ENCODE measurements at regions not wholly inside any gene's neighbourhood (a gene's known extent, or its start where the extent isn't known, plus 50 kb on each side); places are given as distances from the start of the nearest gene placed in this dataset.

GRCh38 chr1:55700359-55701130 lies 485.4 kb upstream of the USP24 start:
- no peaks in the 10 kb centered on the region for H3K27me3 ChIP-seq (ENCODE audit: insufficient read depth, low read length)
- no peak overlapping the region for H3K4ac ChIP-seq (ENCODE audit: low read depth, low read length)
- H3K23ac ChIP-seq (ENCODE audit: low read length) = no peak overlapping the region
- peak overlapping the region; percentile 40 for H2AK5ac ChIP-seq (ENCODE audit: low read length)
- H3K4me3 ChIP-seq (ENCODE audit: low read depth, low read length) = no peak overlapping the region
- DNase-seq = no peak
- H3K18ac ChIP-seq (ENCODE audit: low read length) = no peak overlapping the region
- no peak overlapping the region for H3K9ac ChIP-seq (ENCODE audit: low read length)
- peaks cover 6% of the 10 kb centered on the region for H3K79me2 ChIP-seq (ENCODE audit: control insufficient read depth, insufficient read depth, low read length, poor library complexity)
- H3K4me1 ChIP-seq (ENCODE audit: control insufficient read depth in 1 of 2, insufficient read depth in 2 of 2, low read length in 2 of 2) = peaks cover 6 to 12% of the 10 kb centered on the region in 2 experiments
- no peak overlapping the region for H4K8ac ChIP-seq (ENCODE audit: low read depth, low read length)
- no peak overlapping the region for H4K12ac ChIP-seq (ENCODE audit: low read depth, low read length)
- H3K9me3 ChIP-seq (ENCODE audit: insufficient read depth, low read depth, low read length) = no peaks in the 10 kb centered on the region
- WGBS (ENCODE audit: extremely low coverage, insufficient coverage, insufficient read length) = no CpG with 5 or more reads among the region's 2 CpGs
- H2BK5ac ChIP-seq (ENCODE audit: low read depth, low read length, poor library complexity) = peak overlapping the region; percentile 25
- no peaks in the 10 kb centered on the region for H3K36me3 ChIP-seq (ENCODE audit: control insufficient read depth in 1 of 2, insufficient read depth in 2 of 2, low read length in 2 of 2)
- peak overlapping the region; percentile 53 for H4K91ac ChIP-seq (ENCODE audit: low read depth, low read length)
- H2BK12ac ChIP-seq (ENCODE audit: low read length) = peak overlapping the region; percentile 81
- H3K79me1 ChIP-seq (ENCODE audit: low read length) = peaks cover 52% of the 10 kb centered on the region
- H3K27ac ChIP-seq (ENCODE audit: low read depth, low read length) = no peak overlapping the region
- no peak overlapping the region for H3K4me2 ChIP-seq (ENCODE audit: low read length)
- no peak overlapping the region for H2AFZ ChIP-seq (ENCODE audit: insufficient read depth, low read length, poor library complexity)
- peak overlapping the region; percentile 59 for H3K14ac ChIP-seq (ENCODE audit: low read length)
- H2BK120ac ChIP-seq (ENCODE audit: insufficient read depth, low read length, poor library complexity) = peak overlapping the region; percentile 70

GRCh38 chr1:55699228-55699627 lies 484.1 kb upstream of the USP24 start:
- no peak overlapping the region for H3K4me3 ChIP-seq (ENCODE audit: low read depth, low read length)

GRCh38 chr1:55697997-55698535 lies 482.9 kb upstream of the USP24 start:
- Histone ChIP-seq H4K8ac (ENCODE audit: low read depth, low read length) (no peak overlapping the region), H3K14ac (ENCODE audit: low read length) (peak overlapping the region; percentile 49), H3K79me1 (ENCODE audit: low read length) (peaks cover 54% of the 10 kb centered on the region), H3K23ac (ENCODE audit: low read length) (no peak overlapping the region), H3K27me3 (ENCODE audit: insufficient read depth, low read length) (no peaks in the 10 kb centered on the region), H3K9ac (ENCODE audit: low read length) (no peak overlapping the region), H3K4me3 (ENCODE audit: low read depth, low read length) (no peak overlapping the region), H3K18ac (ENCODE audit: low read length) (peak overlapping the region; percentile 41), H3K27ac (ENCODE audit: low read depth, low read length) (peak overlapping the region; percentile 33), H2BK5ac (ENCODE audit: low read depth, low read length, poor library complexity) (no peak overlapping the region), H2AK5ac (ENCODE audit: low read length) (no peak overlapping the region), H2BK12ac (ENCODE audit: low read length) (peak overlapping the region; percentile 90), H3K4me1 (ENCODE audit: control insufficient read depth in 1 of 2, insufficient read depth in 2 of 2, low read length in 2 of 2) (peaks cover 11 to 27% of the 10 kb centered on the region in 2 experiments), H2BK120ac (ENCODE audit: insufficient read depth, low read length, poor library complexity) (peak overlapping the region; percentile 48), H2AFZ (ENCODE audit: insufficient read depth, low read length, poor library complexity) (no peak overlapping the region), H3K4me2 (ENCODE audit: low read length) (no peak overlapping the region), H3K36me3 (ENCODE audit: control insufficient read depth in 1 of 2, insufficient read depth in 2 of 2, low read length in 2 of 2) (no peaks in the 10 kb centered on the region), H3K9me3 (ENCODE audit: insufficient read depth, low read depth, low read length) (no peaks in the 10 kb centered on the region), H3K4ac (ENCODE audit: low read depth, low read length) (no peak overlapping the region), H4K91ac (ENCODE audit: low read depth, low read length) (no peak overlapping the region), H4K12ac (ENCODE audit: low read depth, low read length) (no peak overlapping the region), H3K79me2 (ENCODE audit: control insufficient read depth, insufficient read depth, low read length, poor library complexity) (peaks cover 7% of the 10 kb centered on the region)
- DNase-seq = no peak
- WGBS (ENCODE audit: extremely low coverage, insufficient coverage, insufficient read length) = no CpG with 5 or more reads among the region's 4 CpGs

More at GRCh38 chr1:55699228-55699627, 484.1 kb upstream of the USP24 start:
- 100% methylated on average over 1 of the region's 2 CpGs for WGBS (ENCODE audit: extremely low coverage, insufficient coverage, insufficient read length)
- no peaks in the 10 kb centered on the region for H3K36me3 ChIP-seq (ENCODE audit: control insufficient read depth in 1 of 2, insufficient read depth in 2 of 2, low read length in 2 of 2)
- H2BK12ac ChIP-seq (ENCODE audit: low read length) = no peak overlapping the region
- H3K14ac ChIP-seq (ENCODE audit: low read length) = no peak overlapping the region
- no peak overlapping the region for H4K91ac ChIP-seq (ENCODE audit: low read depth, low read length)
- no peak overlapping the region for H2AFZ ChIP-seq (ENCODE audit: insufficient read depth, low read length, poor library complexity)
- no peak overlapping the region for H3K4ac ChIP-seq (ENCODE audit: low read depth, low read length)
- H2BK5ac ChIP-seq (ENCODE audit: low read depth, low read length, poor library complexity) = no peak overlapping the region
- no peak overlapping the region for H4K8ac ChIP-seq (ENCODE audit: low read depth, low read length)
- peaks cover 51% of the 10 kb centered on the region for H3K79me1 ChIP-seq (ENCODE audit: low read length)
- H3K27me3 ChIP-seq (ENCODE audit: insufficient read depth, low read length) = no peaks in the 10 kb centered on the region
- no peaks in the 10 kb centered on the region for H3K9me3 ChIP-seq (ENCODE audit: insufficient read depth, low read depth, low read length)
- H2BK120ac ChIP-seq (ENCODE audit: insufficient read depth, low read length, poor library complexity) = no peak overlapping the region
- H4K12ac ChIP-seq (ENCODE audit: low read depth, low read length) = no peak overlapping the region
- peaks cover 10% of the 10 kb centered on the region for H3K79me2 ChIP-seq (ENCODE audit: control insufficient read depth, insufficient read depth, low read length, poor library complexity)
- no peak overlapping the region for H2AK5ac ChIP-seq (ENCODE audit: low read length)
- no peak overlapping the region for H3K18ac ChIP-seq (ENCODE audit: low read length)
- no peak overlapping the region for H3K9ac ChIP-seq (ENCODE audit: low read length)
- H3K23ac ChIP-seq (ENCODE audit: low read length) = no peak overlapping the region
- no peak overlapping the region for H3K4me2 ChIP-seq (ENCODE audit: low read length)
- no peak overlapping the region for H3K27ac ChIP-seq (ENCODE audit: low read depth, low read length)
- peaks cover 13 to 19% of the 10 kb centered on the region in 2 experiments for H3K4me1 ChIP-seq (ENCODE audit: control insufficient read depth in 1 of 2, insufficient read depth in 2 of 2, low read length in 2 of 2)
- DNase-seq = no peak

DNA sequence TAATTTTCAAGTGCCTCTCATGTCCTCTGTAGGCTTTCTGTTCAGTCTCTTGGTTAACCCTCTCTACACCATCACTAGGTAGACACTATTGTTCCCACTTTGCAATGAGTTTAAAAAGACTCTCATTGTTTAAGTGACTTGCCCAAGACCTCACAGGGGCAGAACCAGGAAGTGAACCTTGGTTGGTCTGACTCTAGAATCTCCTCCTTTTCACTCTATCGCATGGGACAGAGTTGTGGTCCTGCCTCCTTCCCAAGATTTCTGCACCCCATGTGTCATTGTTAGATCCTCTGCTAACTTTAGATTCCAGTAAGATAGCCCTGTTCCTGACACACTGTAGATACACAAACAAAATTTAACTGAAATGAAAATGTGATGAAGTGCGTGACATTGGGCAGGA lies 481.7 kb upstream of the USP24 start:
- H3K27ac ChIP-seq (ENCODE audit: low read depth, low read length) = peak overlapping the region; percentile 75
- H2BK5ac ChIP-seq (ENCODE audit: low read depth, low read length, poor library complexity) = peak overlapping the region; percentile 85
- peak overlapping the region; percentile 58 for H4K8ac ChIP-seq (ENCODE audit: low read depth, low read length)
- no peak overlapping the region for H3K4me2 ChIP-seq (ENCODE audit: low read length)
- no peak overlapping the region for H3K9ac ChIP-seq (ENCODE audit: low read length)
- H3K4me3 ChIP-seq (ENCODE audit: low read depth, low read length) = no peak overlapping the region
- H4K91ac ChIP-seq (ENCODE audit: low read depth, low read length) = peak overlapping the region; percentile 99
- no peak for DNase-seq
- H2AFZ ChIP-seq (ENCODE audit: insufficient read depth, low read length, poor library complexity) = no peak overlapping the region
- H2BK120ac ChIP-seq (ENCODE audit: insufficient read depth, low read length, poor library complexity) = peak overlapping the region; percentile 87
- peaks cover 56% of the 10 kb centered on the region for H3K79me1 ChIP-seq (ENCODE audit: low read length)
- H3K4me1 ChIP-seq (ENCODE audit: control insufficient read depth in 1 of 2, insufficient read depth in 2 of 2, low read length in 2 of 2) = peaks cover 11 to 24% of the 10 kb centered on the region in 2 experiments
- H3K14ac ChIP-seq (ENCODE audit: low read length) = peak overlapping the region; percentile 95
- WGBS (ENCODE audit: extremely low coverage, insufficient coverage, insufficient read length) = no CpG with 5 or more reads among the region's 2 CpGs
- H3K23ac ChIP-seq (ENCODE audit: low read length) = no peak overlapping the region
- peak overlapping the region; percentile 93 for H2AK5ac ChIP-seq (ENCODE audit: low read length)
- peak overlapping the region; percentile 84 for H3K4ac ChIP-seq (ENCODE audit: low read depth, low read length)
- H3K27me3 ChIP-seq (ENCODE audit: insufficient read depth, low read length) = no peaks in the 10 kb centered on the region
- peaks cover 7% of the 10 kb centered on the region for H3K79me2 ChIP-seq (ENCODE audit: control insufficient read depth, insufficient read depth, low read length, poor library complexity)
- no peaks in the 10 kb centered on the region for H3K36me3 ChIP-seq (ENCODE audit: control insufficient read depth in 1 of 2, insufficient read depth in 2 of 2, low read length in 2 of 2)
- peak overlapping the region; percentile 74 for H4K12ac ChIP-seq (ENCODE audit: low read depth, low read length)
- peak overlapping the region; percentile 97 for H2BK12ac ChIP-seq (ENCODE audit: low read length)
- peak overlapping the region; percentile 58 for H3K18ac ChIP-seq (ENCODE audit: low read length)
- no peaks in the 10 kb centered on the region for H3K9me3 ChIP-seq (ENCODE audit: insufficient read depth, low read depth, low read length)

Measured in trophoblast cell (in vitro differentiated cells and primary cell).